KMS-11 (cell line): ENCODE measurements at regions not wholly inside any gene's neighbourhood (a gene's known extent, or its start where the extent isn't known, plus 50 kb on each side); places are given as distances from the start of the nearest gene placed in this dataset.
"Not testable (repeated sequence)": the region's sequence is repeated elsewhere in the genome, so short reads cannot be mapped to it uniquely, and the experiment has no call there.

Experiments
- H2AFZ ChIP-seq: fragments of 200-600 bp; sonication (generic); 2 replicates; pipeline ENCODE4 v1.6.1; 2016; ENCODE audit warnings: antibody characterized with exemption, mixed run types, low read depth
- H3K27ac ChIP-seq: fragments of 200-600 bp; sonication (generic); 2 replicates; pipeline ENCODE4 v1.6.1; 2016; ENCODE audit warnings: mild to moderate bottlenecking, mixed run types
- H3K27me3 ChIP-seq: fragments of 200-600 bp; sonication (generic); 2 replicates; pipeline ENCODE4 v1.6.1; 2017; ENCODE audit warnings: mild to moderate bottlenecking, low read depth, mixed run types, moderate library complexity; ENCODE audit not compliant: insufficient read depth
- H3K36me3 ChIP-seq: fragments of 200-600 bp; sonication (generic); 2 replicates; pipeline ENCODE4 v1.6.1; 2017; ENCODE audit warnings: mild to moderate bottlenecking, mixed run types; ENCODE audit not compliant: insufficient read depth
- H3K4me1 ChIP-seq: fragments of 200-600 bp; sonication (generic); 2 replicates; pipeline ENCODE4 v1.6.1; 2016; ENCODE audit warnings: mild to moderate bottlenecking, low read depth, mixed run types; ENCODE audit not compliant: poor library complexity, severe bottlenecking
- H3K4me2 ChIP-seq: fragments of 200-600 bp; sonication (generic); 2 replicates; pipeline ENCODE4 v1.7.0; 2016; ENCODE audit warnings: mild to moderate bottlenecking, mixed run types
- H3K4me3 ChIP-seq: fragments of 200-600 bp; sonication (generic); IDR thresholded peaks from 2 replicates; pipeline ENCODE4 v1.6.1; 2017; ENCODE audit warnings: low read depth, low read length, mixed read lengths; ENCODE audit not compliant: insufficient read depth
- H3K79me2 ChIP-seq: fragments of 200-600 bp; sonication (generic); 2 replicates; pipeline ENCODE4 v1.6.1; 2016; ENCODE audit warnings: low read depth, mixed run types; ENCODE audit not compliant: insufficient read depth
- H3K9ac ChIP-seq: fragments of 200-600 bp; sonication (generic); 2 replicates; pipeline ENCODE4 v1.6.1; 2016; ENCODE audit warnings: mild to moderate bottlenecking, mixed run types
- H4K20me1 ChIP-seq: fragments of 200-600 bp; sonication (generic); 2 replicates; pipeline ENCODE4 v1.6.1; 2016; ENCODE audit warnings: mild to moderate bottlenecking, mixed run types; ENCODE audit not compliant: insufficient read depth
- CTCF ChIP-seq: fragments of 200-600 bp; sonication (generic); conservative IDR thresholded peaks from 2 replicates; pipeline ENCODE4 v1.6.1; 2017; ENCODE audit warnings: low read depth, mild to moderate bottlenecking, antibody characterized with exemption, low read length, moderate library complexity, mixed read lengths

- H3K79me2 ChIP-seq, H3K4me3 ChIP-seq, H3K9ac ChIP-seq, H3K36me3 ChIP-seq, H3K27me3 ChIP-seq, H3K27ac ChIP-seq, H2AFZ ChIP-seq, H4K20me1 ChIP-seq, H3K4me2 ChIP-seq, H3K4me1 ChIP-seq: not testable (repeated sequence)
These were observed 57.0 kb upstream of the NEUROD1 start for GRCh38 chr2:181737302-181737701.

GRCh38 chr2:181738074-181738473, 57.8 kb upstream of the NEUROD1 start:
- Histone ChIP-seq H3K27ac (no peak overlapping the region), H3K4me3 (no peak overlapping the region), H3K36me3 (no peaks in the 10 kb centered on the region), H3K4me1 (no peaks in the 10 kb centered on the region), H2AFZ (no peak overlapping the region), H3K9ac (no peak overlapping the region), H3K79me2 (no peaks in the 10 kb centered on the region), H4K20me1 (no peaks in the 10 kb centered on the region), H3K27me3 (no peaks in the 10 kb centered on the region), H3K4me2 (no peak overlapping the region)
- no peak for TF ChIP-seq CTCF

- H3K4me3 ChIP-seq, result no peak overlapping the region
- no peak overlapping the region for H3K27ac ChIP-seq
- H3K79me2 ChIP-seq, result no peaks in the 10 kb centered on the region
- H3K4me2 ChIP-seq, result no peak overlapping the region
- H3K36me3 ChIP-seq, result no peaks in the 10 kb centered on the region
- H4K20me1 ChIP-seq, result no peaks in the 10 kb centered on the region
- H3K9ac ChIP-seq, result no peak overlapping the region
- no peaks in the 10 kb centered on the region for H3K4me1 ChIP-seq
- no peak for TF ChIP-seq CTCF
- no peaks in the 10 kb centered on the region for H3K27me3 ChIP-seq
- no peak overlapping the region for H2AFZ ChIP-seq
These were observed 58.2 kb upstream of the NEUROD1 start for GRCh38 chr2:181738563-181738962.

- Histone ChIP-seq H3K36me3 (no peaks in the 10 kb centered on the region), H3K27me3 (no peaks in the 10 kb centered on the region), H3K4me3 (no peak overlapping the region), H3K27ac (no peak overlapping the region), H4K20me1 (no peaks in the 10 kb centered on the region), H3K4me2 (no peak overlapping the region), H2AFZ (no peak overlapping the region), H3K9ac (no peak overlapping the region), H3K4me1 (no peaks in the 10 kb centered on the region), H3K79me2 (no peaks in the 10 kb centered on the region)
- no peak for TF ChIP-seq CTCF
These were observed 61.4 kb upstream of the NEUROD1 start for GRCh38 chr2:181741756-181742155.

- no peak overlapping the region for H3K4me2 ChIP-seq
- H3K36me3 ChIP-seq, result no peaks in the 10 kb centered on the region
- H3K27me3 ChIP-seq, result no peaks in the 10 kb centered on the region
- no peaks in the 10 kb centered on the region for H4K20me1 ChIP-seq
- no peak overlapping the region for H3K4me3 ChIP-seq
- no peak overlapping the region for H3K27ac ChIP-seq
- no peak overlapping the region for H3K9ac ChIP-seq
- TF ChIP-seq CTCF, result no peak
- no peaks in the 10 kb centered on the region for H3K4me1 ChIP-seq
- H2AFZ ChIP-seq, result no peak overlapping the region
- H3K79me2 ChIP-seq, result no peaks in the 10 kb centered on the region
These were observed 62.0 kb upstream of the NEUROD1 start for GRCh38 chr2:181742361-181742760.
